Skeletal muscle tissue (tissue), 3 donors: ENCODE measurements at regions not wholly inside any gene's neighbourhood (a gene's known extent, or its start where the extent isn't known, plus 50 kb on each side); places are given as distances from the start of the nearest gene placed in this dataset.

Experiments used
- H3K27ac ChIP-seq: one replicate; pipeline ENCODE4 v1.7.0; 2013; ENCODE audit warnings: mild to moderate bottlenecking, low read depth, low read length, inconsistent platforms
- H3K27me3 ChIP-seq, 3 donors: one replicate each; pipeline ENCODE4 v1.7.0; 2013; ENCODE audit warnings: low read length in 3 of 3; ENCODE audit not compliant: control insufficient read depth in 3 of 3, insufficient read depth in 3 of 3
- H3K36me3 ChIP-seq, 3 donors: one replicate each; pipeline ENCODE4 v1.7.0; 2013; ENCODE audit warnings: low read length in 3 of 3; ENCODE audit not compliant: control insufficient read depth in 3 of 3, insufficient read depth in 3 of 3
- H3K4me1 ChIP-seq, 3 donors: one replicate each; pipeline ENCODE4 v1.7.0; 2013; ENCODE audit warnings: low read length in 3 of 3, mild to moderate bottlenecking in 3 of 3; ENCODE audit not compliant: control insufficient read depth in 3 of 3, insufficient read depth in 3 of 3
- H3K4me3 ChIP-seq, 3 donors: one replicate each; pipeline ENCODE4 v1.7.0; 2013; ENCODE audit warnings: low read length in 3 of 3
- H3K9ac ChIP-seq, 3 donors: one replicate each; pipeline ENCODE4 v1.7.0; 2013; ENCODE audit warnings: low read length in 3 of 3, mild to moderate bottlenecking in 3 of 3, moderate library complexity in 2 of 3, low read depth in 1 of 3
- H3K9me3 ChIP-seq, 3 donors: one replicate each; pipeline ENCODE4 v1.7.0; 2013; ENCODE audit warnings: low read length in 3 of 3; ENCODE audit not compliant: control insufficient read depth in 3 of 3
- donor health status: Osteomylitis.

GRCh38 chr2:4898706-4899105 is 793.5 kb upstream of the SOX11 start:
- H3K36me3 ChIP-seq = no peaks in the 10 kb centered on the region

GRCh38 chr2:4900242-4900641 is 791.9 kb upstream of the SOX11 start:
- no peak overlapping the region for H3K27ac ChIP-seq
- H3K4me3 ChIP-seq = no peak overlapping the region
- no peaks in the 10 kb centered on the region for H3K4me1 ChIP-seq
- H3K36me3 ChIP-seq = no peaks in the 10 kb centered on the region
- H3K9ac ChIP-seq = no peak overlapping the region
- H3K9me3 ChIP-seq = no peaks in the 10 kb centered on the region
- peaks cover 0 to 6% (median 0%) of the 10 kb centered on the region in 3 donors for H3K27me3 ChIP-seq

More at GRCh38 chr2:4898706-4899105, 793.5 kb upstream of the SOX11 start:
- Histone ChIP-seq H3K4me1 (no peaks in the 10 kb centered on the region), H3K9me3 (no peaks in the 10 kb centered on the region), H3K4me3 (no peak overlapping the region), H3K9ac (no peak overlapping the region), H3K27ac (no peak overlapping the region), H3K27me3 (peaks cover 0 to under 1% (median 0%) of the 10 kb centered on the region in 3 donors)

- Histone ChIP-seq H3K9ac (no peak overlapping the region), H3K4me3 (no peak overlapping the region), H3K27me3 (peaks cover 0 to 6% (median 0%) of the 10 kb centered on the region in 3 donors), H3K4me1 (no peaks in the 10 kb centered on the region), H3K36me3 (no peaks in the 10 kb centered on the region), H3K27ac (no peak overlapping the region), H3K9me3 (no peaks in the 10 kb centered on the region)
These were observed 791.1 kb upstream of the SOX11 start for GRCh38 chr2:4900861-4901770.

GRCh38 chr2:4903656-4904348 is 788.4 kb upstream of the SOX11 start:
- Histone ChIP-seq H3K27me3 (peaks cover 0 to 6% (median 0%) of the 10 kb centered on the region in 3 donors), H3K27ac (no peak overlapping the region), H3K4me3 (no peak overlapping the region), H3K36me3 (no peaks in the 10 kb centered on the region), H3K9ac (no peak overlapping the region), H3K9me3 (no peaks in the 10 kb centered on the region), H3K4me1 (no peaks in the 10 kb centered on the region)

- no peaks in the 10 kb centered on the region for H3K9me3 ChIP-seq
- H3K9ac ChIP-seq = no peak overlapping the region
- H3K4me1 ChIP-seq = no peaks in the 10 kb centered on the region
- H3K27me3 ChIP-seq = peaks cover 0 to 6% (median 0%) of the 10 kb centered on the region in 3 donors
- H3K27ac ChIP-seq = no peak overlapping the region
- H3K4me3 ChIP-seq = no peak overlapping the region
- no peaks in the 10 kb centered on the region for H3K36me3 ChIP-seq
These were observed 783.7 kb upstream of the SOX11 start for GRCh38 chr2:4908461-4908860.

- no peak overlapping the region for H3K27ac ChIP-seq
- H3K4me3 ChIP-seq = no peak overlapping the region
- H3K9me3 ChIP-seq = no peaks in the 10 kb centered on the region
- H3K4me1 ChIP-seq = no peaks in the 10 kb centered on the region
- no peak overlapping the region for H3K9ac ChIP-seq
- H3K27me3 ChIP-seq = no peaks in the 10 kb centered on the region
- no peaks in the 10 kb centered on the region for H3K36me3 ChIP-seq
These were observed 782.7 kb upstream of the SOX11 start for GRCh38 chr2:4909346-4910009.

- Histone ChIP-seq H3K27me3 (no peaks in the 10 kb centered on the region), H3K9ac (no peak overlapping the region), H3K4me3 (no peak overlapping the region), H3K9me3 (no peaks in the 10 kb centered on the region), H3K4me1 (no peaks in the 10 kb centered on the region), H3K36me3 (no peaks in the 10 kb centered on the region), H3K27ac (no peak overlapping the region)
These were observed 778.1 kb upstream of the SOX11 start for GRCh38 chr2:4914036-4914435.

- Histone ChIP-seq H3K4me1 (no peaks in the 10 kb centered on the region), H3K9me3 (no peaks in the 10 kb centered on the region), H3K9ac (no peak overlapping the region), H3K4me3 (no peak overlapping the region), H3K36me3 (no peaks in the 10 kb centered on the region), H3K27ac (no peak overlapping the region), H3K27me3 (no peaks in the 10 kb centered on the region)
These were observed 777.6 kb upstream of the SOX11 start for GRCh38 chr2:4914551-4914950.

- no peak overlapping the region for H3K27ac ChIP-seq
- no peaks in the 10 kb centered on the region for H3K36me3 ChIP-seq
- no peaks in the 10 kb centered on the region for H3K4me1 ChIP-seq
- H3K9me3 ChIP-seq = no peaks in the 10 kb centered on the region
- no peak overlapping the region for H3K9ac ChIP-seq
- H3K4me3 ChIP-seq = no peak overlapping the region
- no peaks in the 10 kb centered on the region for H3K27me3 ChIP-seq
These were observed 776.8 kb upstream of the SOX11 start for GRCh38 chr2:4915357-4915756.

- H3K9ac ChIP-seq = no peak overlapping the region
- H3K36me3 ChIP-seq = no peaks in the 10 kb centered on the region
- H3K9me3 ChIP-seq = no peaks in the 10 kb centered on the region
- H3K27me3 ChIP-seq = no peaks in the 10 kb centered on the region
- H3K27ac ChIP-seq = no peak overlapping the region
- H3K4me3 ChIP-seq = no peak overlapping the region
- H3K4me1 ChIP-seq = no peaks in the 10 kb centered on the region
These were observed 776.1 kb upstream of the SOX11 start for GRCh38 chr2:4916094-4916493.
